ENCODE measurements at regions not wholly inside any gene's neighbourhood (a gene's known extent, or its start where the extent isn't known, plus 50 kb on each side); places are given as distances from the start of the nearest gene placed in this dataset.

- TF ChIP-seq JUN (IDR thresholded peaks at IDR 0.05) (no peak), PHF8 (IDR thresholded peaks at IDR 0.05; ENCODE audit: borderline replicate concordance, low read depth) (no peak), HOXB13 (CRISPR knock-in tag; IDR thresholded peaks at IDR 0.05; ENCODE audit: low read depth) (no peak), EP300 (IDR thresholded peaks at IDR 0.05) (no peak), BCL3 (IDR thresholded peaks at IDR 0.05) (no peak)
Observed at GRCh38 chr10:8278099-8278498, 223.6 kb downstream of the GATA3 start (continued).

GRCh38 chr10:8279598-8279997 lies 225.1 kb downstream of the GATA3 start:
- FAIRE-seq (no peak), ATAC-seq (peak; percentile 95 to 96), DNase-seq (ENCODE audit: low read depth in 1 of 2, low spot score in 1 of 2) (peak; percentile 41 to 54)
- POLR2A ChIA-PET, result no interaction called here
- H3K4me2 ChIP-seq, result peak overlapping the region; percentile 53
- peak overlapping the region; percentile 38 to 72; a peak in 4 of 6 replicates for H3K27ac ChIP-seq
- CTCF ChIA-PET, result no interaction called here
- TF ChIP-seq BCL3 (IDR thresholded peaks at IDR 0.05) (no peak), BHLHE40 (IDR thresholded peaks at IDR 0.05; ENCODE audit: low read depth, low read length) (peak; percentile 62), NR3C1 (IDR thresholded peaks at IDR 0.05) (no peak), RAD21 (conservative IDR thresholded peaks at IDR 0.05 in 1 of 2, IDR thresholded peaks at IDR 0.05 in 1 of 2) (peak; percentile 3 to 12; a peak in 1 of 5 replicates), JUN (IDR thresholded peaks at IDR 0.05) (no peak), FOSL2 (IDR thresholded peaks at IDR 0.05) (peak; percentile 40), FOSL2 (CRISPR knock-in tag; IDR thresholded peaks at IDR 0.05) (peak; percentile 53), MAX (IDR thresholded peaks at IDR 0.05) (peak; percentile 73), E2F6 (IDR thresholded peaks at IDR 0.05; ENCODE audit: borderline replicate concordance, low read depth) (peak; percentile 41; the same call in 1 of the 2 replicates), JUNB (IDR thresholded peaks at IDR 0.05) (peak; percentile 15; the same call in 1 of the 2 replicates), CHD4 (IDR thresholded peaks at IDR 0.05; ENCODE audit: borderline replicate concordance) (no peak)
- WGBS (ENCODE audit: missing lambda C conversion rate), result 56% methylated on average over 2 of the region's 2 CpGs
- peaks cover 12% of the 10 kb centered on the region for H3K4me1 ChIP-seq
- no peaks in the 10 kb centered on the region for H3K9me3 ChIP-seq
- no peak overlapping the region for H3K4me3 ChIP-seq

- no peak for TF ChIP-seq ZNF302 (CRISPR knock-in tag; IDR thresholded peaks at IDR 0.05)
- TF ChIP-seq HOXA7 (CRISPR knock-in tag; IDR thresholded peaks at IDR 0.05), result no peak
- TF ChIP-seq SMC3 (IDR thresholded peaks at IDR 0.05), result no peak
- no peak for TF ChIP-seq JUNB (IDR thresholded peaks at IDR 0.05)
- no peak for TF ChIP-seq RNF2 (IDR thresholded peaks at IDR 0.05; ENCODE audit: borderline replicate concordance, low read depth)
- TF ChIP-seq NFE2L2 (conservative IDR thresholded peaks at IDR 0.05; ENCODE audit: low read length), result no peak
- POLR2A ChIA-PET, result no interaction called here
Observed at GRCh38 chr10:8280946-8281345, 226.5 kb downstream of the GATA3 start.

GRCh38 chr10:8282340-8282739 lies 227.9 kb downstream of the GATA3 start:
- no peak overlapping the region for H3K4me3 ChIP-seq
- no peak for FAIRE-seq
- H3K4me2 ChIP-seq, result no peak overlapping the region
- ChIA-PET CTCF (no interaction called here), POLR2A (no interaction called here)
- 72% methylated on average over 4 of the region's 4 CpGs for WGBS (ENCODE audit: missing lambda C conversion rate)
- DNase-seq (ENCODE audit: low read depth in 1 of 2, low spot score in 1 of 2), result no peak
- ATAC-seq, result no peak
- H3K9me3 ChIP-seq, result no peaks in the 10 kb centered on the region
- peaks cover 12% of the 10 kb centered on the region for H3K4me1 ChIP-seq
- H3K27ac ChIP-seq, result no peak overlapping the region
- TF ChIP-seq JUN (IDR thresholded peaks at IDR 0.05) (no peak), FOSB (CRISPR knock-in tag; IDR thresholded peaks at IDR 0.05) (no peak), ZC3H11A (IDR thresholded peaks at IDR 0.05) (no peak), JUNB (IDR thresholded peaks at IDR 0.05) (no peak), CHD2 (IDR thresholded peaks at IDR 0.05; ENCODE audit: low read length, partially characterized antibody) (no peak), RNF2 (IDR thresholded peaks at IDR 0.05; ENCODE audit: borderline replicate concordance, low read depth) (no peak), HMGXB4 (CRISPR knock-in tag; IDR thresholded peaks at IDR 0.05; ENCODE audit: borderline replicate concordance) (no peak), BCL3 (IDR thresholded peaks at IDR 0.05) (no peak), TFCP2L1 (CRISPR knock-in tag; IDR thresholded peaks at IDR 0.05) (no peak), HOXB5 (CRISPR knock-in tag; IDR thresholded peaks at IDR 0.05) (no peak)

More at GRCh38 chr10:8280946-8281345, 226.5 kb downstream of the GATA3 start:
- Histone ChIP-seq H3K9me3 (no peaks in the 10 kb centered on the region), H3K4me1 (peaks cover 12% of the 10 kb centered on the region), H3K4me2 (no peak overlapping the region), H3K27ac (no peak overlapping the region), H3K4me3 (no peak overlapping the region)
- ATAC-seq (no peak), FAIRE-seq (no peak), DNase-seq (ENCODE audit: low read depth in 1 of 2, low spot score in 1 of 2) (no peak)
- CTCF ChIA-PET, result no interaction called here
- WGBS (ENCODE audit: missing lambda C conversion rate), result 95% methylated on average over 7 of the region's 7 CpGs
